ENCODE measurements at regions not wholly inside any gene's neighbourhood (a gene's known extent, or its start where the extent isn't known, plus 50 kb on each side); places are given as distances from the start of the nearest gene placed in this dataset.

GRCh38 chr3:72338082-72338941 is 509.9 kb downstream of the SHQ1 start:
- no peak overlapping the region for H3K4me3 Mint-ChIP-seq (ENCODE audit: unreplicated experiment)
- no peaks in the 10 kb centered on the region for H3K27me3 Mint-ChIP-seq (ENCODE audit: unreplicated experiment)
- H3K27ac Mint-ChIP-seq (ENCODE audit: unreplicated experiment): no peak overlapping the region
- no peak for DNase-seq (ENCODE audit: extremely low spot score, unreplicated experiment)
- peaks cover 24% of the 10 kb centered on the region for H3K4me1 Mint-ChIP-seq (ENCODE audit: unreplicated experiment)
- no peaks in the 10 kb centered on the region for H3K9me3 Mint-ChIP-seq (ENCODE audit: unreplicated experiment)
- no peaks in the 10 kb centered on the region for H3K36me3 Mint-ChIP-seq (ENCODE audit: unreplicated experiment)
- no peak for TF ChIP-seq CTCF (IDR thresholded peaks at IDR 0.05)

GRCh38 chr3:72337480-72337855 is 510.8 kb downstream of the SHQ1 start:
- no peak for DNase-seq (ENCODE audit: extremely low spot score, unreplicated experiment)
- TF ChIP-seq CTCF (IDR thresholded peaks at IDR 0.05): no peak
- H3K4me1 Mint-ChIP-seq (ENCODE audit: unreplicated experiment): peaks cover 16% of the 10 kb centered on the region
- H3K4me3 Mint-ChIP-seq (ENCODE audit: unreplicated experiment): no peak overlapping the region
- H3K36me3 Mint-ChIP-seq (ENCODE audit: unreplicated experiment): no peaks in the 10 kb centered on the region
- no peaks in the 10 kb centered on the region for H3K9me3 Mint-ChIP-seq (ENCODE audit: unreplicated experiment)
- H3K27me3 Mint-ChIP-seq (ENCODE audit: unreplicated experiment): no peaks in the 10 kb centered on the region
- H3K27ac Mint-ChIP-seq (ENCODE audit: unreplicated experiment): no peak overlapping the region

- H3K27ac Mint-ChIP-seq (ENCODE audit: unreplicated experiment): no peak overlapping the region
- H3K36me3 Mint-ChIP-seq (ENCODE audit: unreplicated experiment): no peaks in the 10 kb centered on the region
- no peak overlapping the region for H3K4me3 Mint-ChIP-seq (ENCODE audit: unreplicated experiment)
- H3K27me3 Mint-ChIP-seq (ENCODE audit: unreplicated experiment): no peaks in the 10 kb centered on the region
- no peaks in the 10 kb centered on the region for H3K9me3 Mint-ChIP-seq (ENCODE audit: unreplicated experiment)
- peaks cover 12% of the 10 kb centered on the region for H3K4me1 Mint-ChIP-seq (ENCODE audit: unreplicated experiment)
- no peak for TF ChIP-seq CTCF (IDR thresholded peaks at IDR 0.05)
- DNase-seq (ENCODE audit: extremely low spot score, unreplicated experiment): peak; percentile 93
These were observed 511.3 kb downstream of the SHQ1 start for GRCh38 chr3:72336821-72337479.

GRCh38 chr3:72336114-72336651 is 512.1 kb downstream of the SHQ1 start:
- DNase-seq (ENCODE audit: extremely low spot score, unreplicated experiment): no peak
- Mint-ChIP-seq H3K27ac (ENCODE audit: unreplicated experiment) (peak overlapping the region; percentile 77), H3K4me1 (ENCODE audit: unreplicated experiment) (peaks cover 7% of the 10 kb centered on the region), H3K4me3 (ENCODE audit: unreplicated experiment) (no peak overlapping the region), H3K27me3 (ENCODE audit: unreplicated experiment) (no peaks in the 10 kb centered on the region), H3K36me3 (ENCODE audit: unreplicated experiment) (no peaks in the 10 kb centered on the region), H3K9me3 (ENCODE audit: unreplicated experiment) (no peaks in the 10 kb centered on the region)
- TF ChIP-seq CTCF (IDR thresholded peaks at IDR 0.05): no peak

Measured in osteocyte (in vitro differentiated cells).